Adrenal gland (tissue), 9 donors: ENCODE measurements at regions not wholly inside any gene's neighbourhood (a gene's known extent, or its start where the extent isn't known, plus 50 kb on each side); places are given as distances from the start of the nearest gene placed in this dataset.

Experiments used
- DNase-seq, 7 donors: peaks; one replicate each; pipeline ENCODE4 v3.0.0-alpha.2; 2019 to 2020
- H3K27ac ChIP-seq, 5 donors: fragments of 200-600 bp; sonication (generic) in 4 of 5; 1 replicate in 3 of 5; 2 replicates in 2 of 5; pipeline versions ENCODE4 v1.5.1 to v1.8.0; 2016 to 2020; ENCODE audit warnings: mild to moderate bottlenecking in 1 of 5
- H3K27me3 ChIP-seq: fragments of 200-600 bp; 2 replicates; pipeline ENCODE4 v1.8.0; 2021
- H3K36me3 ChIP-seq, 2 donors: fragments of 200-600 bp; replicated peaks in 1 of 2; 1 replicate in 1 of 2; 2 replicates in 1 of 2; pipeline versions ENCODE4 v1.5.1 to v1.8.0; 2018 to 2022
- H3K4me1 ChIP-seq, 2 donors: fragments of 200-600 bp; replicated peaks in 1 of 2; 1 replicate in 1 of 2; 2 replicates in 1 of 2; pipeline versions ENCODE4 v1.5.1 to v1.8.0; 2018 to 2021
- H3K4me3 ChIP-seq, 4 donors: fragments of 200-600 bp; sonication (generic) in 3 of 4; one replicate each; pipeline ENCODE4 v1.5.1; 2016 to 2018
- H3K9me3 ChIP-seq, 3 donors: fragments of 200-600 bp; sonication (generic) in 1 of 3; replicated peaks in 1 of 3; 1 replicate in 2 of 3; 2 replicates in 1 of 3; pipeline versions ENCODE4 v1.5.1 to v1.8.0; 2016 to 2021
- POLR2A ChIP-seq, 2 donors: fragments of 450-650 bp; IDR thresholded peaks; one replicate each; pipeline ENCODE4 v1.6.1; 2017; ENCODE audit warnings: antibody characterized with exemption in 2 of 2, mild to moderate bottlenecking in 2 of 2, moderate library complexity in 1 of 2
- WGBS, 4 donors: extraction: QIAGEN DNeasy Blood & Tissue Kit in 2 of 4; methylation state at CpG; one replicate each; pipeline versions ENCODE4 v1.1.5 to v1.1.7; 2013 to 2017; 5-methylcytosine and 5-hydroxymethylcytosine counted together
- intact Hi-C, 2 donors: fragments of 100-400 bp; cut with DNase I; formaldehyde crosslinking; loops; one replicate each; pipeline versions ENCODE4 v1.14.1 to v1.15.0; 2022 to 2023
- TF ChIP-seq, protein P1 (sequence below), 6 experiments: fragments of 450-650 bp in 4 of 6; fragments of 200-600 bp in 2 of 6; sonication (generic) in 1 of 6; IDR thresholded peaks; 1 replicate in 5 of 6; 2 replicates in 1 of 6; pipeline versions ENCODE4 v1.5.1 to v1.8.0; 2016 to 2021; ENCODE audit warnings: antibody characterized with exemption in 6 of 6, mild to moderate bottlenecking in 2 of 6, moderate library complexity in 1 of 6
- donor health status: healthy with polysubstance abuse.
- donor health status: Bipolar disorder and iron deficiency.
- donor health status: DM: yes; HTN: yes; CAD: no.
- donor health status: DM: no; HTN: no; CAD: no.
- donor health status: DM: no; HTN: no; CAD: no.

DNA sequence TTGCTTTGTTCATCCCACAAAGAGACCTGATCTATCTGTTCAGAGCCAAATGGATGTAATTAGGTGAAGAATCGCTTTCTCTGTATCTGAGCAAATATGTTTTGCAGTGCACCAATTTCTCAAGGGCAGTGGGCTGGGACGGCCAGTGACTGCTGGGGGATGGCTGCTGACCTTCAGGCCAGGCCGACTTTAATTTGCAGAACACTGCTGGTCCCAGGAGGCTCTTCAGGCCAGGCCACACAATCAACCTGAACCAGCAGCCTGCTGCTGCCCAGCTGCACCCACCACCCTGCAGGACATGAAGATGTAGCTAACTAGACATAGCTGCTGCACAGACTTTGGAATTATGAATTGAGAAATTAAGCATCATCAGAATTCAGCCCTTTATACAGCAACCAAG is 194.4 kb upstream of the ONECUT1 start:
- Histone ChIP-seq H3K27me3 (no peaks in the 10 kb centered on the region), H3K4me1 (no peaks in the 10 kb centered on the region), H3K36me3 (no peaks in the 10 kb centered on the region), H3K27ac (no peak overlapping the region), H3K4me3 (no peak overlapping the region), H3K9me3 (no peaks in the 10 kb centered on the region)
- WGBS, 4 donors = 39 to 46% (median 42%) methylated on average over 3 of the region's 3 CpGs
- no peak for DNase-seq
- intact Hi-C loops = no loop called here
- TF ChIP-seq, protein P1, sequence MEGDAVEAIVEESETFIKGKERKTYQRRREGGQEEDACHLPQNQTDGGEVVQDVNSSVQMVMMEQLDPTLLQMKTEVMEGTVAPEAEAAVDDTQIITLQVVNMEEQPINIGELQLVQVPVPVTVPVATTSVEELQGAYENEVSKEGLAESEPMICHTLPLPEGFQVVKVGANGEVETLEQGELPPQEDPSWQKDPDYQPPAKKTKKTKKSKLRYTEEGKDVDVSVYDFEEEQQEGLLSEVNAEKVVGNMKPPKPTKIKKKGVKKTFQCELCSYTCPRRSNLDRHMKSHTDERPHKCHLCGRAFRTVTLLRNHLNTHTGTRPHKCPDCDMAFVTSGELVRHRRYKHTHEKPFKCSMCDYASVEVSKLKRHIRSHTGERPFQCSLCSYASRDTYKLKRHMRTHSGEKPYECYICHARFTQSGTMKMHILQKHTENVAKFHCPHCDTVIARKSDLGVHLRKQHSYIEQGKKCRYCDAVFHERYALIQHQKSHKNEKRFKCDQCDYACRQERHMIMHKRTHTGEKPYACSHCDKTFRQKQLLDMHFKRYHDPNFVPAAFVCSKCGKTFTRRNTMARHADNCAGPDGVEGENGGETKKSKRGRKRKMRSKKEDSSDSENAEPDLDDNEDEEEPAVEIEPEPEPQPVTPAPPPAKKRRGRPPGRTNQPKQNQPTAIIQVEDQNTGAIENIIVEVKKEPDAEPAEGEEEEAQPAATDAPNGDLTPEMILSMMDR (IDR thresholded peaks at IDR 0.05) = no peak
- no peak for TF ChIP-seq POLR2A (IDR thresholded peaks at IDR 0.05)

DNA sequence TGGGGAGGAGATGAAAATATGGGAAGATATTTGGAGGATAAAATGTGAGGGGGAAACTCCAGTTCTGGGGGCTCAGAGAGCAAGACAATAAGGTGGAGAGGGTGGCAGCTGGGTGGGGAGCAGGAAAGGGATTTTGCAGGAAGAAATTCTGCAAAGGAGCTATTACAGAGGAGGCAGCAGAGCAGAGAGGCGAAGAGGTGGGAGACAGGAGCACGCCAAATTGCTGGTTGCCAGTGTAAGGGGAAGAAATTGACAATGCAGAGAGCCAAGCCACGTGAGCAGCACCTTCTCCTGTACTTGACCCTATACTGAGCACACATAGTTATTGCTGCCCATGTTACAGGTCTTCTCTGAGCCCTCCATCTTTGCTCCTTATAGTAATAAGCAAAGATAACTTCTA is 190.3 kb upstream of the ONECUT1 start:
- Histone ChIP-seq H3K9me3 (no peaks in the 10 kb centered on the region), H3K27ac (no peak overlapping the region), H3K4me3 (no peak overlapping the region), H3K27me3 (no peaks in the 10 kb centered on the region), H3K4me1 (no peaks in the 10 kb centered on the region), H3K36me3 (no peaks in the 10 kb centered on the region)
- TF ChIP-seq, protein P1 (IDR thresholded peaks at IDR 0.05) = no peak
- no peak for TF ChIP-seq POLR2A (IDR thresholded peaks at IDR 0.05)
- DNase-seq = no peak
- 61 to 71% (median 63%) methylated on average over 3 of the region's 3 CpGs for WGBS, 4 donors
- intact Hi-C loops = no loop called here

DNA sequence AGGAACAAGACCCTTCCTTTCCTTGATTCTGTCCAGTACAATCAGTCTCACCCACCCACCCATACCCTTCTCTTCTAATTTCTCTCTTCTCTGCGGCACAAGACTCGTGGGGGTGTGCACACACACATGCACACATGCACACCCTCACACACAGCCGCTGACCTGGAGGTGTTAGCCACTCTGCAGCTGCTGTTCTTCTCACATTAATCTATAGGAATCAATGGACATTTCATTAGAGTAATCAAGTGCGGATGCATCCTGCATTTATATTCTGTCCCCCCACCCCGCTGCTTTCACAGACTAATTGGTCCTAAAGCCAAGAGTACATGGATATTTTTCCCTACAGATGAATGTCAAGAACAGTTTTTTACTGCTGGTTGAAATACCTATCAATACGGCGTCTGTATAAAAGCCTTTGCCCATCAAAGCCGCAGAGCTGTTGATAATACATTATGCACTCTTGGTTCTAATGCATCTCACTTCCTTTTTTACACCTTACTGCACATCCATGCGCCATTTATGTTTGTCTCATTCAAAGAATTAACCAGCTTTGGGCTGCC is 186.5 kb upstream of the ONECUT1 start:
- TF ChIP-seq, protein P1 (IDR thresholded peaks at IDR 0.05) = no peak
- no peak for TF ChIP-seq POLR2A (IDR thresholded peaks at IDR 0.05)
- Histone ChIP-seq H3K4me1 (no peaks in the 10 kb centered on the region), H3K27me3 (no peaks in the 10 kb centered on the region), H3K9me3 (no peaks in the 10 kb centered on the region), H3K36me3 (no peaks in the 10 kb centered on the region), H3K27ac (no peak overlapping the region), H3K4me3 (no peak overlapping the region)
- intact Hi-C loops = no loop called here
- WGBS, 4 donors = 77 to 86% (median 82%) methylated on average over 9 of the region's 9 CpGs
- DNase-seq = no peak

DNA sequence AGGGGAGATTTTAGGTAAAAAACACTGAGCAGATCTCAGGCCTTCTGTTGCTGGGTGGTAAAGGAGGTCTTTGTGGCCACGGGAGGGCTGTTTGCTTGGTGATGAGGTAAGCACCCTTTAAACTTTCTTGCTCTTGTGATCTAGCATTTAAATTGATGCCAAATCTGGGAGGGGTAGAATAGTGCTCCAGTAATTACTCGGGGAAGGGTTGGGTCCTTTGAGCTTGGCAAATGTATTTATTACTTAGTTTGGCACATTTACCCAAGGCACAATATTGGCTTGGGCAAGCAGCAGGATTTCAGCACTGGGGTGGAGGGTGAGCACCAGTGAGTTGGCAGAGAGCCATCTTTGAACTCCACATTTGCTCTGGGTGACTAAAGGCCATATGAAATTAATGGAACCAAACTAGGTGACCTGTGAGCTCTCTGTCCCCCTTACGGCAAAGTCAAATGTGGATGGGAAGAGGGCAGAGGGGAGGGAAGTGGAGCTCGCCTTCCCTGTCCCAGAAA is 185.9 kb upstream of the ONECUT1 start:
- intact Hi-C loops = no loop called here
- 48 to 65% (median 59%) methylated on average over 4 of the region's 4 CpGs for WGBS, 4 donors
- Histone ChIP-seq H3K27me3 (no peaks in the 10 kb centered on the region), H3K9me3 (no peaks in the 10 kb centered on the region), H3K4me1 (no peaks in the 10 kb centered on the region), H3K36me3 (no peaks in the 10 kb centered on the region), H3K4me3 (no peak overlapping the region), H3K27ac (no peak overlapping the region)
- no peak for TF ChIP-seq POLR2A (IDR thresholded peaks at IDR 0.05)
- TF ChIP-seq, protein P1 (IDR thresholded peaks at IDR 0.05) = no peak
- DNase-seq = no peak
